WTC11 (cell line): ENCODE measurements at regions not wholly inside any gene's neighbourhood (a gene's known extent, or its start where the extent isn't known, plus 50 kb on each side); places are given as distances from the start of the nearest gene placed in this dataset.

Source experiments
- ATAC-seq: fragments of 200-7000 bp; cut with Tn5 transposase; 2 replicates; pipeline ENCODE4 v1.10.0; 2021; ENCODE audit warnings: mild to moderate bottlenecking, moderate library complexity
- CTCF ChIA-PET: fragments of 300-600 bp; sonication (Branson Sonifier 250); formaldehyde crosslinking; loops from one replicate; lab custom pipeline; 2021; ENCODE audit warnings: antibody characterized with exemption; lab: Charles Lee
- POLR2A ChIA-PET: fragments of 350-600 bp; sonication (Branson Sonifier 250); formaldehyde crosslinking; loops from one replicate; lab custom pipeline; 2021; ENCODE audit warnings: antibody characterized with exemption; lab: Charles Lee
- DNase-seq: peaks from one replicate; pipeline ENCODE4 v3.0.0; 2021; ENCODE audit warnings: low spot score
- H3K27ac Mint-ChIP-seq: 2 replicates; pipeline ENCODE4 v1.8.0; 2021; ENCODE audit warnings: mixed read lengths
- H3K27me3 Mint-ChIP-seq: 2 replicates; pipeline ENCODE4 v1.8.0; 2021; ENCODE audit warnings: low read depth, mild to moderate bottlenecking, moderate library complexity, mixed read lengths
- H3K36me3 Mint-ChIP-seq: 2 replicates; pipeline ENCODE4 v1.8.0; 2021; ENCODE audit warnings: mixed read lengths
- H3K4me1 Mint-ChIP-seq: 2 replicates; pipeline ENCODE4 v1.8.0; 2022; ENCODE audit warnings: mixed read lengths
- H3K4me3 Mint-ChIP-seq: 2 replicates; pipeline ENCODE4 v1.8.0; 2021; ENCODE audit warnings: mild to moderate bottlenecking, moderate library complexity, mixed read lengths
- H3K9me3 Mint-ChIP-seq: 2 replicates; pipeline ENCODE4 v1.8.0; 2021; ENCODE audit warnings: mixed read lengths
- FOXK1 ChIP-seq: sonication (generic); formaldehyde crosslinking; IDR thresholded peaks from 2 replicates; pipeline ENCODE4 v1.8.0; 2022; ENCODE audit warnings: mild to moderate bottlenecking, moderate library complexity, missing genetic modification reagents
- GABPB1 ChIP-seq: sonication (generic); formaldehyde crosslinking; IDR thresholded peaks from 2 replicates; pipeline ENCODE4 v1.8.1; 2023; ENCODE audit warnings: mild to moderate bottlenecking, missing genetic modification reagents
- GTF2I ChIP-seq: fragments of 250-450 bp; sonication (Bioruptor Pico); conservative IDR thresholded peaks from 2 replicates; pipeline ENCODE4 v1.4.0; 2021; ENCODE audit warnings: mild to moderate bottlenecking
- JAZF1 ChIP-seq: fragments of 250-450 bp; sonication (Bioruptor Pico); IDR thresholded peaks from 2 replicates; pipeline ENCODE4 v1.9.0; 2021; ENCODE audit warnings: moderate library complexity, mild to moderate bottlenecking, inconsistent platforms
- JUN ChIP-seq: sonication (generic); formaldehyde crosslinking; IDR thresholded peaks from 2 replicates; pipeline ENCODE4 v1.8.0; 2023; ENCODE audit warnings: mild to moderate bottlenecking, missing genetic modification reagents
- MXD4 ChIP-seq: fragments of 250-450 bp; sonication (Bioruptor Pico); IDR thresholded peaks from 2 replicates; pipeline ENCODE4 v1.8.0; 2021; ENCODE audit warnings: mild to moderate bottlenecking, moderate library complexity, borderline replicate concordance
- MYBL2 ChIP-seq: sonication (generic); formaldehyde crosslinking; IDR thresholded peaks from 2 replicates; pipeline ENCODE4 v1.8.1; 2023; ENCODE audit warnings: mild to moderate bottlenecking, moderate library complexity, missing genetic modification reagents
- NR3C1 ChIP-seq: sonication (generic); formaldehyde crosslinking; conservative IDR thresholded peaks from 2 replicates; pipeline ENCODE4 v1.8.1; 2023; ENCODE audit warnings: low read depth, mild to moderate bottlenecking, missing genetic modification reagents
- RORB ChIP-seq: fragments of 250-450 bp; sonication (Bioruptor Pico); IDR thresholded peaks from 2 replicates; pipeline ENCODE4 v1.9.0; 2021; ENCODE audit warnings: mild to moderate bottlenecking
- TEAD4 ChIP-seq: sonication (generic); formaldehyde crosslinking; IDR thresholded peaks from 2 replicates; pipeline ENCODE4 v1.8.0; 2022; ENCODE audit warnings: mild to moderate bottlenecking, missing genetic modification reagents
- TF ChIP-seq, protein P1 (sequence below): sonication (generic); formaldehyde crosslinking; IDR thresholded peaks from 2 replicates; pipeline ENCODE4 v1.8.0; 2022; ENCODE audit warnings: mild to moderate bottlenecking, missing genetic modification reagents
- TF ChIP-seq, protein P2 (sequence below): sonication (generic); formaldehyde crosslinking; IDR thresholded peaks from 2 replicates; pipeline ENCODE4 v1.8.1; 2023; ENCODE audit warnings: mild to moderate bottlenecking, missing genetic modification reagents
- TF ChIP-seq, protein P3 (sequence below): fragments of 250-450 bp; sonication (Bioruptor Pico); IDR thresholded peaks from 2 replicates; pipeline ENCODE4 v1.9.0; 2021; ENCODE audit warnings: mild to moderate bottlenecking
- TF ChIP-seq, protein P4 (sequence below): sonication (generic); formaldehyde crosslinking; conservative IDR thresholded peaks from 2 replicates; pipeline ENCODE4 v1.8.1; 2022; ENCODE audit warnings: mild to moderate bottlenecking, missing genetic modification reagents
- TF ChIP-seq, protein P5 (sequence below): fragments of 250-450 bp; sonication (Bioruptor Pico); IDR thresholded peaks from 2 replicates; pipeline ENCODE4 v1.9.0; 2021; ENCODE audit warnings: mild to moderate bottlenecking
- TF ChIP-seq, protein P6 (sequence below): sonication (generic); formaldehyde crosslinking; IDR thresholded peaks from 2 replicates; pipeline ENCODE4 v1.8.1; 2023; ENCODE audit warnings: mild to moderate bottlenecking, missing genetic modification reagents, borderline replicate concordance
- TF ChIP-seq, protein P7 (sequence below): sonication (generic); formaldehyde crosslinking; IDR thresholded peaks from 2 replicates; pipeline ENCODE4 v1.8.1; 2022; ENCODE audit warnings: low read depth, mild to moderate bottlenecking, moderate library complexity, missing genetic modification reagents, borderline replicate concordance

DNA sequence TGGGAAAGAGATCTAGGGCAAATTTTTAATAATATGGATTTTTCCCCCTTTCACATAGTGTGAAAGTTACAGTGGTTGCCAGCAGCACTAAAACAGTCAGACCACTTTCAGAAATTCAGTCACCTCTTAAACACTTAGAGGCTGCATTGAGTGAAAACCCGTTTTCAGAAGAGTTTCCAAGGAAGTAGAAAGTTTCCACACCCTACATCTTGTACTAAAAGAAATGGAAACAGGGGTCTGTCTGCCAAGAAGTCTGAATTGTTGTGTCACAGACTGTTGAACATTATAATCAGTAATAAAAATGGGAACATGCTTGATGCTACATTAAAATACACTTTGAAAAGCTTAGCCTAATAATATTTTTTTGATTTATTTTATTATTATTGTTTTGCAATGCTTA lies 278.9 kb upstream of the KCNJ16 start (continued):
- no peak for TF ChIP-seq FOXK1 (CRISPR knock-in tag)

DNA sequence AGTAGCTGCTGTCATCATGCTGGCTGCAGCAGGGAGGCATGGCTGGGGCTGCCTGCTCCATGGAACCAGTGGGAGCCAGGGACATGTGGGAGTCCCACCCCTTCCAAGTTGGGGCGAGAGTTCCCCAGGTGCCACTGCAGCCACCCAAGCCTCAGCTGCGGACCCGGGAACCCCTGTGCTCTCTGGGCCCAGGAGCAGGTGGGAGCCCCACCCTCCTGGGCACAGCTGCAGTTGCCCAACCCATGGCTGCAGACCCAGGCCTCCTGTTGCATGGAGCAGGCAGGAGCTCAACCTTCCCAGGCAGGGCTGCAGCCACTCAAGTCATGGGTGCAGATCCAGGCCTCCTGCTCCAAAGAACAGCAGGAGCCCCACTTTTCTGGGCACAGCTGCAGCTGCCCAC lies 274.2 kb upstream of the KCNJ16 start:
- H3K4me3 Mint-ChIP-seq = no peak overlapping the region
- peaks cover 20% of the 10 kb centered on the region for H3K9me3 Mint-ChIP-seq
- CTCF ChIA-PET = interaction anchor here (1.5 to 2.5 kb wide), 2 partner anchors 10 to 193 kb away, joined by 3 to 35 read pairs; no protein-coding TSS in a partner anchor
- H3K36me3 Mint-ChIP-seq = no peaks in the 10 kb centered on the region
- no peak for DNase-seq
- TF ChIP-seq, protein P1, sequence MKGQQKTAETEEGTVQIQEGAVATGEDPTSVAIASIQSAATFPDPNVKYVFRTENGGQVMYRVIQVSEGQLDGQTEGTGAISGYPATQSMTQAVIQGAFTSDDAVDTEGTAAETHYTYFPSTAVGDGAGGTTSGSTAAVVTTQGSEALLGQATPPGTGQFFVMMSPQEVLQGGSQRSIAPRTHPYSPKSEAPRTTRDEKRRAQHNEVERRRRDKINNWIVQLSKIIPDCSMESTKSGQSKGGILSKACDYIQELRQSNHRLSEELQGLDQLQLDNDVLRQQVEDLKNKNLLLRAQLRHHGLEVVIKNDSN (CRISPR knock-in tag) = no peak
- no peak for TF ChIP-seq NR3C1
- no peak for TF ChIP-seq RORB (CRISPR knock-in tag)
- TF ChIP-seq, all 79 proteins: peak for 0
- Mint-ChIP-seq H3K27ac (no peak overlapping the region), H3K27me3 (no peaks in the 10 kb centered on the region), H3K4me1 (peaks cover 9% of the 10 kb centered on the region; the same call in 1 of the 2 replicates)
- ATAC-seq = no peak
- POLR2A ChIA-PET = no interaction called here

DNA sequence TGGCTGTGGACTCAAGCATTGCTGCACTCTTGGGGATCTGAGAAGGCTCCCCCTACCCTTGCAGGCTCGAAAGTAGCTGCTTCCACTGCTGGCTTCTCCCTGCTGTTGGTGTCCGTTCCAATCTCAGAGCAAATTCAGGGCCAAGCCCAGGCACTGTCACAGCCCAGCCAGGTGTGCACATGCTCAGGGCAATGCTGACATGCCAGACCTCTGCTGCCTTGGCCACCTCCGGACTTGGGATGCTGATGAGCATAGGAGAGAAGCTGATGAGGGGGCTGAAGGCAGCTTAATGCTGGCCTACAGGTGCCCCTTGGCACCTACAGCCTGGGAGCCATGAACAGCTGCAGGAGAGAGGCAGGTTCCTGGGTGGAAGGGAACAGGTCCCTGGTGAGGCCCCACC lies 273.7 kb upstream of the KCNJ16 start:
- DNase-seq = no peak
- POLR2A ChIA-PET = no interaction called here

DNA sequence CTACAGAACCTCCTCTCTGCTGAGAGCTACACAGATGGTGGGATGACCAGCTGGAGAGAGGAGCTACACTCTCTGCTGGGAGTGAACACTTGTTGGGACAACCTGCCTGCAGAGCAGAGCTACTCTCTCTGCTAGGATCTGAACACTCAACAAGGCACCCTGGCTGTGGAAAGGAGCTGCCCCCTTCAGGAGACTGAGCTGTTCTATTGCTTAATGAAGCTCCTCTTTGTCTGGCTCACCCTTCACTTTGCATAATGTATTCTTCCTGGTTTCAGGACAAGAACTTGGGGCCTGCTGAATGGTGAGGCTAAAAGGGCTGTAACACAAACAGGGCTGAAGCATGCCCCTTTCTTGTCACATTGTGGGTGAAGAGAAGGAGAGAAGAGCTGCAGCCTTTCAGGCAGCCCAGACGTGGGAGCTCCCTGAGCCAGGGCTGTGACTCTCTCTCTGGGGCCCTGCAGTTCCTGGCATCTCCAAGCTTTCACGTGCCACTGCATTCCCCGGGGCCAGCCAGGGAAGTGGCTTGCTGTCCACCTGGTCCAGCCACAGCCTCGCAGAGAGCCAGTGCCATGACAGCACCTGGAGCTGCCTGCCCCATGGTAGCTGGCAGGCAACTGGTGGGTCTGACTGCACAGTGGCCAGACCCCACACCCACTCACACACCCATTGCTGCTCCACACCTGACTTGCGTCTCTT lies 272.8 kb upstream of the KCNJ16 start:
- CTCF ChIA-PET = interaction anchor here (0.6 to 2.5 kb wide), 12 partner anchors 9 to 467 kb away, joined by 3 to 35 read pairs (median 4); no protein-coding TSS in a partner anchor
- Mint-ChIP-seq H3K27ac (no peak overlapping the region), H3K27me3 (no peaks in the 10 kb centered on the region), H3K4me3 (no peak overlapping the region), H3K4me1 (peaks cover 9% of the 10 kb centered on the region; the same call in 1 of the 2 replicates), H3K9me3 (peaks cover 20% of the 10 kb centered on the region), H3K36me3 (no peaks in the 10 kb centered on the region)
- peak; percentile 93 for ATAC-seq
- POLR2A ChIA-PET = no interaction called here
- no peak for DNase-seq
- TF ChIP-seq TEAD4 (CRISPR knock-in tag) (no peak), GABPB1 (CRISPR knock-in tag) (no peak), GTF2I (CRISPR knock-in tag) (no peak), JAZF1 (CRISPR knock-in tag) (no peak), MYBL2 (CRISPR knock-in tag) (no peak)
- TF ChIP-seq, protein P2, sequence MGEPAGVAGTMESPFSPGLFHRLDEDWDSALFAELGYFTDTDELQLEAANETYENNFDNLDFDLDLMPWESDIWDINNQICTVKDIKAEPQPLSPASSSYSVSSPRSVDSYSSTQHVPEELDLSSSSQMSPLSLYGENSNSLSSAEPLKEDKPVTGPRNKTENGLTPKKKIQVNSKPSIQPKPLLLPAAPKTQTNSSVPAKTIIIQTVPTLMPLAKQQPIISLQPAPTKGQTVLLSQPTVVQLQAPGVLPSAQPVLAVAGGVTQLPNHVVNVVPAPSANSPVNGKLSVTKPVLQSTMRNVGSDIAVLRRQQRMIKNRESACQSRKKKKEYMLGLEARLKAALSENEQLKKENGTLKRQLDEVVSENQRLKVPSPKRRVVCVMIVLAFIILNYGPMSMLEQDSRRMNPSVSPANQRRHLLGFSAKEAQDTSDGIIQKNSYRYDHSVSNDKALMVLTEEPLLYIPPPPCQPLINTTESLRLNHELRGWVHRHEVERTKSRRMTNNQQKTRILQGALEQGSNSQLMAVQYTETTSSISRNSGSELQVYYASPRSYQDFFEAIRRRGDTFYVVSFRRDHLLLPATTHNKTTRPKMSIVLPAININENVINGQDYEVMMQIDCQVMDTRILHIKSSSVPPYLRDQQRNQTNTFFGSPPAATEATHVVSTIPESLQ (CRISPR knock-in tag) = no peak
- TF ChIP-seq, protein P3, sequence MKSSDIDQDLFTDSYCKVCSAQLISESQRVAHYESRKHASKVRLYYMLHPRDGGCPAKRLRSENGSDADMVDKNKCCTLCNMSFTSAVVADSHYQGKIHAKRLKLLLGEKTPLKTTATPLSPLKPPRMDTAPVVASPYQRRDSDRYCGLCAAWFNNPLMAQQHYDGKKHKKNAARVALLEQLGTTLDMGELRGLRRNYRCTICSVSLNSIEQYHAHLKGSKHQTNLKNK (CRISPR knock-in tag) = no peak
- TF ChIP-seq, protein P4, sequence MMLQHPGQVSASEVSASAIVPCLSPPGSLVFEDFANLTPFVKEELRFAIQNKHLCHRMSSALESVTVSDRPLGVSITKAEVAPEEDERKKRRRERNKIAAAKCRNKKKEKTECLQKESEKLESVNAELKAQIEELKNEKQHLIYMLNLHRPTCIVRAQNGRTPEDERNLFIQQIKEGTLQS = no peak
- TF ChIP-seq, protein P5, sequence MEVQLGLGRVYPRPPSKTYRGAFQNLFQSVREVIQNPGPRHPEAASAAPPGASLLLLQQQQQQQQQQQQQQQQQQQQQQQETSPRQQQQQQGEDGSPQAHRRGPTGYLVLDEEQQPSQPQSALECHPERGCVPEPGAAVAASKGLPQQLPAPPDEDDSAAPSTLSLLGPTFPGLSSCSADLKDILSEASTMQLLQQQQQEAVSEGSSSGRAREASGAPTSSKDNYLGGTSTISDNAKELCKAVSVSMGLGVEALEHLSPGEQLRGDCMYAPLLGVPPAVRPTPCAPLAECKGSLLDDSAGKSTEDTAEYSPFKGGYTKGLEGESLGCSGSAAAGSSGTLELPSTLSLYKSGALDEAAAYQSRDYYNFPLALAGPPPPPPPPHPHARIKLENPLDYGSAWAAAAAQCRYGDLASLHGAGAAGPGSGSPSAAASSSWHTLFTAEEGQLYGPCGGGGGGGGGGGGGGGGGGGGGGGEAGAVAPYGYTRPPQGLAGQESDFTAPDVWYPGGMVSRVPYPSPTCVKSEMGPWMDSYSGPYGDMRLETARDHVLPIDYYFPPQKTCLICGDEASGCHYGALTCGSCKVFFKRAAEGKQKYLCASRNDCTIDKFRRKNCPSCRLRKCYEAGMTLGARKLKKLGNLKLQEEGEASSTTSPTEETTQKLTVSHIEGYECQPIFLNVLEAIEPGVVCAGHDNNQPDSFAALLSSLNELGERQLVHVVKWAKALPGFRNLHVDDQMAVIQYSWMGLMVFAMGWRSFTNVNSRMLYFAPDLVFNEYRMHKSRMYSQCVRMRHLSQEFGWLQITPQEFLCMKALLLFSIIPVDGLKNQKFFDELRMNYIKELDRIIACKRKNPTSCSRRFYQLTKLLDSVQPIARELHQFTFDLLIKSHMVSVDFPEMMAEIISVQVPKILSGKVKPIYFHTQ (CRISPR knock-in tag) = no peak

More for the DNA sequence above, 273.7 kb upstream of the KCNJ16 start:
- no peak for ATAC-seq
- Mint-ChIP-seq H3K36me3 (no peaks in the 10 kb centered on the region), H3K9me3 (peaks cover 20% of the 10 kb centered on the region), H3K4me1 (peaks cover 9% of the 10 kb centered on the region; the same call in 1 of the 2 replicates), H3K4me3 (no peak overlapping the region)
- TF ChIP-seq MXD4 (CRISPR knock-in tag) (no peak), JUN (CRISPR knock-in tag) (no peak)
- TF ChIP-seq, protein P6, sequence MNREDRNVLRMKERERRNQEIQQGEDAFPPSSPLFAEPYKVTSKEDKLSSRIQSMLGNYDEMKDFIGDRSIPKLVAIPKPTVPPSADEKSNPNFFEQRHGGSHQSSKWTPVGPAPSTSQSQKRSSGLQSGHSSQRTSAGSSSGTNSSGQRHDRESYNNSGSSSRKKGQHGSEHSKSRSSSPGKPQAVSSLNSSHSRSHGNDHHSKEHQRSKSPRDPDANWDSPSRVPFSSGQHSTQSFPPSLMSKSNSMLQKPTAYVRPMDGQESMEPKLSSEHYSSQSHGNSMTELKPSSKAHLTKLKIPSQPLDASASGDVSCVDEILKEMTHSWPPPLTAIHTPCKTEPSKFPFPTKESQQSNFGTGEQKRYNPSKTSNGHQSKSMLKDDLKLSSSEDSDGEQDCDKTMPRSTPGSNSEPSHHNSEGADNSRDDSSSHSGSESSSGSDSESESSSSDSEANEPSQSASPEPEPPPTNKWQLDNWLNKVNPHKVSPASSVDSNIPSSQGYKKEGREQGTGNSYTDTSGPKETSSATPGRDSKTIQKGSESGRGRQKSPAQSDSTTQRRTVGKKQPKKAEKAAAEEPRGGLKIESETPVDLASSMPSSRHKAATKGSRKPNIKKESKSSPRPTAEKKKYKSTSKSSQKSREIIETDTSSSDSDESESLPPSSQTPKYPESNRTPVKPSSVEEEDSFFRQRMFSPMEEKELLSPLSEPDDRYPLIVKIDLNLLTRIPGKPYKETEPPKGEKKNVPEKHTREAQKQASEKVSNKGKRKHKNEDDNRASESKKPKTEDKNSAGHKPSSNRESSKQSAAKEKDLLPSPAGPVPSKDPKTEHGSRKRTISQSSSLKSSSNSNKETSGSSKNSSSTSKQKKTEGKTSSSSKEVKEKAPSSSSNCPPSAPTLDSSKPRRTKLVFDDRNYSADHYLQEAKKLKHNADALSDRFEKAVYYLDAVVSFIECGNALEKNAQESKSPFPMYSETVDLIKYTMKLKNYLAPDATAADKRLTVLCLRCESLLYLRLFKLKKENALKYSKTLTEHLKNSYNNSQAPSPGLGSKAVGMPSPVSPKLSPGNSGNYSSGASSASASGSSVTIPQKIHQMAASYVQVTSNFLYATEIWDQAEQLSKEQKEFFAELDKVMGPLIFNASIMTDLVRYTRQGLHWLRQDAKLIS = no peak
- TF ChIP-seq, protein P7, sequence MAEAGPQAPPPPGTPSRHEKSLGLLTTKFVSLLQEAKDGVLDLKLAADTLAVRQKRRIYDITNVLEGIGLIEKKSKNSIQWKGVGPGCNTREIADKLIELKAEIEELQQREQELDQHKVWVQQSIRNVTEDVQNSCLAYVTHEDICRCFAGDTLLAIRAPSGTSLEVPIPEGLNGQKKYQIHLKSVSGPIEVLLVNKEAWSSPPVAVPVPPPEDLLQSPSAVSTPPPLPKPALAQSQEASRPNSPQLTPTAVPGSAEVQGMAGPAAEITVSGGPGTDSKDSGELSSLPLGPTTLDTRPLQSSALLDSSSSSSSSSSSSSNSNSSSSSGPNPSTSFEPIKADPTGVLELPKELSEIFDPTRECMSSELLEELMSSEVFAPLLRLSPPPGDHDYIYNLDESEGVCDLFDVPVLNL = no peak
- TF ChIP-seq, all 79 proteins: peak for 0
- Mint-ChIP-seq H3K27me3 (no peaks in the 10 kb centered on the region), H3K27ac (no peak overlapping the region)
- CTCF ChIA-PET = interaction anchor here (1.0 to 2.5 kb wide), 9 partner anchors 9 to 268 kb away, joined by 3 to 35 read pairs (median 4); no protein-coding TSS in a partner anchor
